ENCODE measurements at regions not wholly inside any gene's neighbourhood (a gene's known extent, or its start where the extent isn't known, plus 50 kb on each side); places are given as distances from the start of the nearest gene placed in this dataset.

DNA sequence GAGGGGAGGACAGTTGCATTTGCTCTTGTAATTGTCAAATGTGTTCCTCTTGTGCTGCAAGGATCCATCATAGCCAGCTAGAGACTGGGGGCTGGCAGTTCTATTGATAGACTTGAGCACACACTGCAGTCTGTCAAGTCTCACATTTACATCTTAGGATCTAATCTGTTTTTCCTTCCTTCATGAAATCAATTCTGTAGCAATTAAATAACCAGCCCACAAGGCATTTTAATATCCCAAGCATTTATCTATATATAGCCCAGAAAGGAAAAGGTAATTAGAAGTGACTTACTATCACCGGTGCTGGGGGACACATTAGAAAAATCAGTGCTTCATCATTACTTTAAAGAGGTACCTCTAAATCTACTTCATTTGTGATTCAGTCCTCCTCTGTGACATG is 143.0 kb upstream of the STXBP5 start:
- TF ChIP-seq, protein P1, sequence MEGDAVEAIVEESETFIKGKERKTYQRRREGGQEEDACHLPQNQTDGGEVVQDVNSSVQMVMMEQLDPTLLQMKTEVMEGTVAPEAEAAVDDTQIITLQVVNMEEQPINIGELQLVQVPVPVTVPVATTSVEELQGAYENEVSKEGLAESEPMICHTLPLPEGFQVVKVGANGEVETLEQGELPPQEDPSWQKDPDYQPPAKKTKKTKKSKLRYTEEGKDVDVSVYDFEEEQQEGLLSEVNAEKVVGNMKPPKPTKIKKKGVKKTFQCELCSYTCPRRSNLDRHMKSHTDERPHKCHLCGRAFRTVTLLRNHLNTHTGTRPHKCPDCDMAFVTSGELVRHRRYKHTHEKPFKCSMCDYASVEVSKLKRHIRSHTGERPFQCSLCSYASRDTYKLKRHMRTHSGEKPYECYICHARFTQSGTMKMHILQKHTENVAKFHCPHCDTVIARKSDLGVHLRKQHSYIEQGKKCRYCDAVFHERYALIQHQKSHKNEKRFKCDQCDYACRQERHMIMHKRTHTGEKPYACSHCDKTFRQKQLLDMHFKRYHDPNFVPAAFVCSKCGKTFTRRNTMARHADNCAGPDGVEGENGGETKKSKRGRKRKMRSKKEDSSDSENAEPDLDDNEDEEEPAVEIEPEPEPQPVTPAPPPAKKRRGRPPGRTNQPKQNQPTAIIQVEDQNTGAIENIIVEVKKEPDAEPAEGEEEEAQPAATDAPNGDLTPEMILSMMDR (conservative IDR thresholded peaks at IDR 0.05; ENCODE audit: low read length): no peak
- TF ChIP-seq EZH2phosphoT487 (IDR thresholded peaks at IDR 0.05; ENCODE audit: borderline replicate concordance, low read depth, low read length): no peak
